GM21423 (cell line): ENCODE measurements at regions not wholly inside any gene's neighbourhood (a gene's known extent, or its start where the extent isn't known, plus 50 kb on each side); places are given as distances from the start of the nearest gene placed in this dataset.
A peak's percentile ranks its signal among the peaks of the same experiment; 100 is the strongest.

ENCODE experiments used
- ATAC-seq: cut with Tn5 transposase; IDR thresholded peaks from one replicate; pipeline ENCODE4 v1.9.1; 2021; ENCODE audit warnings: mild to moderate bottlenecking, moderate library complexity; ENCODE audit not compliant: unreplicated experiment

DNA sequence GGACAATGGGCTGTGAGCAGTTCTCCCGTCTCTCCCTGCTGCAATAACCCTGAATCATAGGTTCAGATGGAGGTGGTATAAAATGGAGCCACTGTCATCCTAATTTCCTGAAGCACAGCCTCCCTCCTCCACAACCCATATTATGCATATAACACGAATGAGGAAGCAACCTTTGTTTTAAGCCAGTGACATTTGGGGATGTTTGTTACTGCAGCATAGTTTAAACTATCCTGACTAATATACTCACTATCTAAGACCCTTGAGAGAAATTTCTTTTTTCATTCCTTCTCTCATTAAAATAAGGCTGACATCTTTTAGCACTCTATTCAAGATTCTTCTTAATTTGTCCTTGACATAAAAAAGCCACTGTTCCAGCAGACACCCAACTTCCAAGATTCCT, 413.4 kb downstream of the SOX9 start:
- ATAC-seq = no peak

DNA sequence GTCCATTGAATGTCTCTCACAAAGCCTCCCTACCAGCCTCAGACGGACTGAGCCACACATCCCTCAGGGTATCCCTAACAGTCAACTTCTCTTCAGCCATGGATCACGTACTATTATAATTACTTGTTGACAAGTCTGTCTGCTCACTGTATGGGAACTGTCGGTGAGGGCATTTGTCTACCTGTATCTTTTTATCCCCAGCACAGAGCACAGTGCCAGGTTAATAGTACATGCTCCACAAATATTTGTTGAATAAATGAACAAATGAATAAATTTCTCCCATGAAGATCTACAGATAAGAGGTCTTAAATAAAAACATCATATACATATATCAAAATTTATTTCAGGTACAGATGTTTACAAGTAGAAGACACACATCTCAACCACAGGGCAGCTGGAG, 414.0 kb downstream of the SOX9 start:
- no peak for ATAC-seq

DNA sequence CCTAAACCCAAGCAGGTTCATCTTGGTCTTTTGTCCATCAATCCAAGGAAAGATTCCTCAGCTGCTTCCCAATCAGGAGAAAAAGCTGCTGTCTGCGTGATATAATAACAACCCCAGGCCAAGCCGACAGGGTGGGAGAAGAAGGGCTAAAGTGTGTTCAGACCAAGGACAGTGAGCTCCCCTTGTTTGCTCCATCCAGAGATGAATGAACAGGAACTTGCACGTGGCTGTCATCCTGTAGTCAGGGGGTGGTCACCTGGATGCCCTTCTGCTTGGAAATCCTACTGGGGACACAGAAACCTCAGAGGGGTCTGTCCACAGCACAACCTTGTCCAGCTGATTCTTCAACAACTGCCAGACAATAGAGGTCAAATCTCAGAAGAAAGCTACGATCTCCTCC, 414.5 kb downstream of the SOX9 start:
- no peak for ATAC-seq

DNA sequence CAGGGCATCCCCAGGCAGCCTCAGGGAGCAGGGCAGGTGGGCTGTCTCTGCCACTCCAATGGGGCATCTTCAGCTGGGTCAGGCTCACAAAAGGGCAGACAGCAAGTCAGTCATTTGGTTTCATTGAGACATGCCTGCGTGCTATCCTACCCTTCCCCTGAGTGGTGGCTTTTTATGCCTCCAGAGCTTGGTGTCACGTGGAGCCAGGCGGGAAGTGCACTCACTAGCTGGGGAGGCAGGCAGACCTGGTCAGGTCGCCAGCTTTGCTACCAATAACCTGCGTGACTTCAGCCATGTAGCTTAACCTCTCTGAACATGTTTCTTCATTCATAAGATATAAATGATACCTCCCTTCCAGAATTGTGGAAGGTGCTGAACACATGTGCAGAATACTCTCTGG, 415.0 kb downstream of the SOX9 start:
- ATAC-seq = no peak

DNA sequence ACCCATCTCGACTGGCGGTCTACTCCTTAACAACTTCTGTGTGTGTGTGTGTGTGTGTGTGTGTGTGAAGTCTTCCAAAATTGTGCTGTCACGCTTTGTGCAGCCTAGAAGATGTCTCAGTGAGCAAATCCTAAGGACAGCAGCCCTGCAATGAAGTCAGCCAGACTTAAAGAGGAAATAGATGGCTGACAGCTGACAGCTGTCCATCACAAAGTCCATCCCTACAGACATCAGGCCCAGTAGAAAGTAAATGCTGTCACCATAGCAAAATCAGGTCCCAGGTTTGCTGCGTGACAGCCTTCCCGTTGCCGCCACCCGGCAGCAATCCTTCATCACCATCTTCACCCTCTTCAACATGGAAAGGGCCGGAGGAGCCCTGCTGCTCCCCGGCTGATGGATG, 416.0 kb downstream of the SOX9 start:
- no peak for ATAC-seq

DNA sequence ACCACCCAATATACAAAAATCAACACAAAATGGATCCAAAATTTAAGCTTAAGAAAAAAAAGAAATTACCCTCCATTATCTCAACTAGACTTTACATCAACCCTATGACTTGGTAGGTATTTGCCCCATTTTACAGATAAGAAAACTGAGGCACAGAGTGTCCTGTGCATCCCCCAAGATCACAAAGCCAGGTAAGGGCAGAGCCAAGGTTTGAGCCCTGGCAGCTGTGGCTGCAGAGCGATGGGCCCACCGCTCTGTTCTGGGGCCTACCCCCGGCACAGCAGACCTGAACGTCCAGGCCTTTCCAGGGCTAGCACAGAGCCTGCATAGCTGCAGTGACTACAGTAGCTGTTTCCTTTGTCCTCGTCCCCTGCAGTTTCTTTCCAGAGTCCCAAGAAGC, 417.6 kb downstream of the SOX9 start:
- no peak for ATAC-seq

DNA sequence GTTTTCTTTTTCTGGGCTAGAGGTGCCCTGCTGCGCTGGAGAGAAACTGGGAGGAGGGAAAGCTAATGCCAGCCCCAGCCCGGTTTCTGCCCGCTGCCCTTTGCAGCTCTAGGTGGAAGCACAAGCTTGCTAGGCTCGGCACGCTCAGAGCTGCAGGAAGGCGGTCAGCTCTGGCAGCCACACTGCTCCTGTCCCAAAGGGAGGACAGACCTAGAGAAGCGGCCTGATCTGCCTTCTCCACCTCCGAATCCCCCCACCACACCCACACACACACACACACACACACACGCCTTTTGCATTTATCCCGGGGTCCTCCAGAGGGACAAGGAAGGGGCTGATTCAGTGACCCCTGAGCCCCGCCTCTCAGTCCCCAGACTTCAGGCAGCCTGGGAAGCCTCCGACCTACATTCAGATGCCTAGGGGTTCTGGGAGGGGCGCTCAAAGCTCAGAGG, 418.1 kb downstream of the SOX9 start:
- no peak for ATAC-seq

DNA sequence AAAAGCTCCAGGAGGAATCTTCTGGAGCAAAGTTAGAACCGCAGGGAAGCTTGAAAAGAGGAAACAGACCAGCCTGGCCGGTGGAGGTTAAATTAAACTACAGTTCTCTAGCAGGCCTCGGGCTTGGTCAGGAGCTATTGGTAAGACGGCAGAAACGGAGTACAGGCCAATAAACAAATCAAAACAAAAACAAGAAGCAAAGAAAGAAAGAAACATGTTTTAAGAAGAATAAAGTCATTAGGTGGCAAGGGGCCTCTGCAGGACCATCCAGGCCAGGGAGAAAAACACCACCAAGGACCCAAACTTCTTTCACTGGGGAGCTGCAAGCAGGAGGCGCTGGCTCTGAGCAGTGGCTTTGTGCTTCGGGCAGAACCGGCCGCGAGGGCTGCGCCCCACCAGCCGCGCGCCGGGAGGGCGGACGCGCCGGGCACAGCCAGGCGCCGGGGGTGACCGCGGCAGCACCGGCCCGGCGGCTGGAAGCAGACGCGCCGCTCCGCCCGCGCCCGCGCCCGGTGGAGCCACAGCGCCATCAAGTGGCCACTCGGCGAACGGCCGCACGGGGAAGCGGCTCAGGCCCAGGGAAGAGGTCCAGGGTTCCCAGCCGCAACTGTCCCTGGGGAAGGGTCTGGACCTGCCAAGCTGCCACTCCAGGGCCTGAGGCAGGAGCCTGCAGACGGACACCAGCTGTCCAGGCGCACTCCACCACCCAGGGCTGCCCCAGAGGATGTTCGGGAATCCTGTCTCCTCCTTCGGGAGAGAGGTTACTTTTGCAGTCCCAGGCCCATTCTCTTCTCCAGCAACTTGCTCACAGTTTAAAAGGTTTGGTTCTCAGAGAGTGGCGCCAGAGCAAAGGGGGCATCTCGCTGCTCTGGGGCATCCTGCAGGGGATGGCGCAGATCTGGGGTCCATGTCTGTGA, 419.4 kb downstream of the SOX9 start:
- ATAC-seq = peak; percentile 95

DNA sequence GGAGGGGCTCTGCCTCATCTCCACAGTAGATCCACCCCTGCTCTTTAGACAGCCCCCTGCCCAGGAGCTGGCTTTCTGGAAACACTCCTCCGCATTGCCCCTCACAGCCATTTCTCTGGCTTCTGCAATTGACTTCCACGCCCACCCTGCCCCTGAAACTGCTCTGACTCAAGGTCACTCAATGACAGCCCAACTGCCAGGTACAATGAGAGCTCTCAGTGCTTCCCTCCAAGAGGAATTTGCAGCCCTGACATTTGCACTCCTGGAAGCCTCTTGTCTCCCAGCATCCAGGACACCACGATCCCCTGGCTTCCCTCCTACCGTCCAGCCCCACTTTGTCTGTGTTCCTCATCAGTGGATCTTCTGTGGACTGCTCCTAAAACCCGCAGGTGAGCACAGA, 421.5 kb downstream of the SOX9 start:
- no peak for ATAC-seq

DNA sequence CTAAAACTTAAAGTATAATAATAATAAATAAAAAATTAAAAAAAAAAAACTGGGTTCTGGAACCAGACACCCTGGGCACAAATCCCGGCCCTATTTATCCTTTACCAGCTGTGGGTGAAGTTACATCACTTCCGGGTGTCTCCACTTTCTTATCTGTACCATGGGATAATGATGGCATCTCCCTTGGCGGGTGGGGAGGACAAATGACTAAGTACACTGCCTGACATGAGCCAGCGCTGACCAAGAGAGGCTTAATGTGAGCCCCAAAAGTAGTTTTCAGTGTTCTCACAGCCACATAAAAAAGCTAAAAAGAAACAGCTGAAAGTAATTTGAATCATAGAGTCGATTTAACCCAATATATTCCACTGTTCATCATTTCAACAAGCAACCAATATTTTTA, 424.9 kb downstream of the SOX9 start:
- no peak for ATAC-seq

DNA sequence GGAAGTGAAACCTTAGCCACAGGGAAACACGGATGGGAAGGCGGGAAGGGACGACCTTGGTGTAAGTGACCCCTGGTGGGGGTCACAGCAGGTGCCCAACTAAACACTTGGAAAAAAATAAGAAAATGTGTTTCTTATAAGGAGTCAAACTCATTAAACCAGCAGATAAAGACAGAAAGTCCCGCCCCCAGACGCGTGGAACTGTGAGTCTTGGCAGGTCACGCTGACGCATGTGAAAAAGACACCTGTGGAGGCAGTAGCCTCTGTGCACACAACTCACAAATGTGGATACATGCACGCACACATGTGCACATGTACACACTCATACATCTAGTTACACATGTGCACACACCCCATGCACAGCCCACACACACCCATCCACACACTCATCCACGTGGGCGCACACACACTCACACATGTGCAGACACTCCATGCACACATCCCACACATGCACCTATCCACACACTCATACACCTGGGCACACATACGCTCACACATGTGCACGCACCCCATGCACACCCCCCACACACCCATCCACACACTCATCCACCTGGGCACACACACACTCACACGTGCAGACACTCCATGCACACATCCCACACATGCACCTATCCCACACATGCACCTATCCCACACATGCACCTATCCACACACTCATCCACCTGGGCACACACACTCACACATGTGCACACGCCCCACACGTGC, 432.4 kb downstream of the SOX9 start:
- no peak for ATAC-seq

DNA sequence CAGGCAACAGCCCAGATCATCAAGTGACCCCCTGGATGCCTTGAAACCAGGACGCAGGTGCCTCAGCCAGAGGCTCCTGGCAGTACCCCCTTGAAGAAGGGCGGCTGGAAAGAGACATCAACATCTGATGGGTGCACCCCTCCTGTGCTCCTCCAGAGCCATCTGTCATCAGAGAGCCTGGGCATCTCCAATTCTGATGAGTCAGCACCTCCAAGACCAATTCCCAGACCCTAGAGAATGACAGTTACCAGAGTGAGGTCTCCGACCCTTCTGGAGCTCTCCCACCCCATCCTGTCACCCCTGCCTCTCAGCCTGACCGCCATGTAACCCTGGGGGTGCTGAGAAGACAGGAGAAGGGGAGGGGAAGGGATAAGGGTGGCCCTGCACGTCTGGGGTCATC, 433.7 kb downstream of the SOX9 start:
- no peak for ATAC-seq

DNA sequence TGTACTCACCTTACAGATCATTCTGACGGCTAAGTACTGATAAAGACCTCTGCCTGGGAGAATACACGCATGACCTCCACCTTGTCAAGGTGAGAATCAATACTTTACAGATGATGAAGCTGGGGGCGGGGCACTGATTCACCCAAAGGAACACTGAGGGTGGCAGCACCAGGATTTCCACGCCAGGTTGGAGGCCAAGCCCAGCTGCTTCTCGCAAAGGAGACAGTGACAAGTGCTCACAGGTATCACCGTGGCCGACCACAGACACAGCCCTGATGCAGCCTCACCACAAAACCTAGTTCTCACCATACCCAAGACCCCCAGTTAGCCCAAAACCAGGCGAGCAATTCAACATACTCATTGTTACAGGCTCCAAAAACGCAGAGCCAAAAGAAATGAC, 434.2 kb downstream of the SOX9 start:
- ATAC-seq = no peak

DNA sequence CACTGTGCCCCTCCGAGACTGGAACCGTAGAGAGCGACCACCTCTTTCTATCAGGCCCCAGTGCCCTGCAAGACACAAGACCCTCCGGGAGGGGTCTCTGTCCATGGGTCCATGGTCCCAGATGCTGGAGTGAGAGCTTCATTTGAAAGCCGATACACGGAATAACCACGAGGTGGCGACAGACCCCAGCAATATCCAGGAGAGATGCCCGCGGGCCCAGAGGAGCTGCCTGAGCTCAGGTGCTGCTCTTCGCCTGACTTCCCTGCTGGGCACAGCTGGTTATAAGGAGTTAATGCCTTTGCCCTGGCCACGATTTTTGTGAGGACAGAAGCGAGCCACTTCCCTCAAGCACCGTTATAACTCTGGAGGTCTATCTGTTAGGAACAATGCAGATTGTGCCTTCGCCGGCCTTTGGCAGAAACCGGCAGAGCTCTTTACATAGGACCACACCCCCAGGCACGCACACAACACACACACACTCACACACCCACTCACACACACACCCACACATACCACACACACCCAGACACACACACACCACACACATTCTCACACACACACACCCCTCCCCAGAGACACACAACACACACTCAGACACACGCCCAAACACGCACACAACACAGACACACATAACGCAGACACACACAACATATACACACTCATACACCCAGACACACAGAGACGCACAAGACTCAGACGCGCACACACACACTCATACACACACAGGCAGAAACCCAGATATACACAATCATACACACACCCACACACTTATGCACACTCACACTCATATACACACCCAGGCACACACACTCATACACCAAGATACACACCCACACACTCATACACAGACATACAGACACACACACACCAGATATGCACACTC, 436.4 kb downstream of the SOX9 start:
- peak; percentile 64 for ATAC-seq

DNA sequence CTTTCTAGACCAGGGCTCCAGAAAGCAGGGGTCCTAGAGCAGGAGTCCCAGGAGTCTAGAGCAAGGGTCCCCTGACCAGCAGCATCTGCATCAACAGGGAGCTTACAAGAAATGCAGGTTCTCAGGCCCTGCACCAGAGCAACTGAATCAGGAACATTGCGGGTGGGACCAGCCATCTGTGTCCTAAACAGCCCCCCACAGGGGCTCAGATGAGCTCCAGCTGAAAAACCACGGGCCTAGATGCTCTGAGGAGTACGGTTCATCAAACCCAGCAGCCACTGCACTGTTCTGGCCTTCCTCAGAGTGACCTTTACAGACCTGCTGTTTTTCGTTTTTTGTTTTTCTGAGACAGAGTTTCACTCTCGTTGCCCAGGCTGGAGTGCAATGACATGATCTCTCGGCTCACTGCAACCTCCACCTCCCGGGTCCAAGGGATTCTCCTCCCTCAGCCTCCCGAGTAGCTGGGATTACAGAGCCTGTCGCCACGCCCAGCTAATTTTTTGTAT, 438.2 kb downstream of the SOX9 start:
- no peak for ATAC-seq

DNA sequence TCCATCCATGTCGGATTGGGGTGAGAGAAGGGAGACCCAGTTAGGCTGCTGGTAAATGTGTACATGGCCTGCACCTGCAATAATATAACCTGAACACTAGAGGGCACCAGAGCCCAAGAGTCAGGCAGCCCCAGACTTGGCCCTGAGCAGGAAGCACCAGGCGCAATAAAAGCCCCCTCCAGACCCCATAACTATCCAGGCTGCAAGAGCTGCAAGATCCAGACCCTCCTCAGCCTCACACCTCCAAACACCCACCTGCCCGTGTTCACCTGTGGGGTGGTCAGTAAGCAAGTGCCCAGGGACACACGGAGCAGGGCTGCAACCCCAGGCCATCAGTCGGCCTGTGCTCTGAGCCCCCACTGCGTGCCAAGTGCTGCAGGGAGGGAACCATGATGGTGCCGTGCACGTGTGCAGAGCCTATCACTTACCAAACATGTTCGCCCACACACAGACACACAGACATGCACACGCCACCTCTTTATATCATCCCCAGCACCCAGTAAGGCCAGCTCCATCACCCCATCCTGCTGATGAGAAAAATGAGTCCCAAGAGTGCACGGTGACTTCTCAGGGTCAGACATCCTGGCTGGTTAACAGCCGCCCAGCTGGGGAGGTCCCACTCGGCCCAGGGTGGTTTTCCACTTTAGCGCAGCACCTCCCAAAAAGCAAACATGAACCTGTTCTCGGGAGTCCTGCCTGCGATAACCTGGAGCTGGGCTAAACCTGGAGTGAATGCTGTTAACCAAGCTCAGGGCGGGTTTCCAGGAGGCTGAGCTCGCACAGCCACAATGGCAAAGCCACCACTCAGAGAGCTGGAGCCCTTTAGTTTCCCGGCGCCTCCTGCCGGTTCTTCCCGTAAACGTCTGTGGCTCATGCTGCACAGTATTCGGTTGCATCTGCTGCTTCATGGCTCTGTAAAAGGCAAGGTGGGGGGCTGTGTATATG, 439.8 kb downstream of the SOX9 start:
- ATAC-seq = peak; percentile 64

DNA sequence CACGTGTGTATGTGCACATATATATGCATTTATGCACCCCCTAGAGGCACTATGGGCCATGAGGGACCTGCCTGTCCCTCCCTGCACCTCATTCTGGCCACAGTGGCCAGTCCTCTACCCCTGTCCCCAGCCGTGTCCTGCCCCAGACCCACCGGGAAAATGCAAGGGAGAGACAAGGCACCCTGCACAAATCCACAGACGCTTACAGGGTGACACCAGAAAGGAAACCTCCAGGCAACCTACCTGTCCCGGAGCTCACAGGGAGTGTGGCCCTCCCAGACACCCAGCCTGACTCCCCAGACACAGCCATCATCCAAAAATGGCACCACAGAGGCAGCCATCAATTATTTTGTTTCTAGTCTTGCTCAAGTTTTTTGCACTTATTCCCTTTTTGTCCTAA, 440.4 kb downstream of the SOX9 start:
- ATAC-seq = no peak

DNA sequence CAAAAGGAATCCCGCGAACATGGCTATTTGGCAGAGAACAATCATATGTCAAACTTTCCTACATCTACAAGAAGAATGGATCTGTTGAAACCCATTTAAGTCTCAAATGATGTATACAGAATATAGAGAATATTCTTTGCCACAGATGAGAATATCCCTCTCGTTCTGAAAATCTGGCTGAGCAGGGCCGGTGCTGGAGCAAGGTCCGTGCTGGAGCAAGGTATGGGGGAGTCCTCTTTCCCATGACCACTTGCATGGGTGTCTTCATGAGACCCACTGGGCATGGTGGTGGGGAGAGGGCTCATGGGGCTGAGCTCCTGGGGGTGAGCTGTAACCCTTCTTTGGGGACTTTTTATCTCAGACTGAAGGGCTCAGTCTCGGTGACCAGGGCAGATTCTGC, 440.9 kb downstream of the SOX9 start:
- ATAC-seq = no peak

DNA sequence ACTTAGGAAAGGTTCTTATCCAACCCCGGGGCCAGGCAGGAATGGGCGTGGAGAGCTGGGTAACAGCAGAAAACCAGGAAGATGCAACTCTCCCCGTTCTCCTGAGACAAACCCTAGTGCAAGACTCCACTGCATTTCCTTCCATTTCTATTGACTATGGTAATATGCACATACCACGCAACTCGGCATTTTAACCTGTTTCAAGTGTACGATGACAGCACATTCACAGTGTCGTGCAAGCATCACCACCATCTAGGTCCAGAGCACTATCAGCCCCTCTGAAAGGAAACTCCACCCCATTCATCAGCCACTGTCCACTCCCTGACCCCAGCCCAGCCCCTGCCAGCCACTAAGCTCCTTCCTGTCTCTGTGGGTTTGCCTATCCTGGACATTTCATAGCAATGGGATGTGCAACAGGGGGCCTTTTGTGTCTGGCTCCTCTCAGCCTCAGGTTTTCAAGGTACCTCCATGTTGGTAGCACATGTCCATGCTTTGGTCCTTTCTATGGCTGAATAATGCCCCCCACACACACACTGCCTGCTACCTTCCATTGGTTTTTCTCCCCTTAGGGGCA, 441.9 kb downstream of the SOX9 start:
- no peak for ATAC-seq

DNA sequence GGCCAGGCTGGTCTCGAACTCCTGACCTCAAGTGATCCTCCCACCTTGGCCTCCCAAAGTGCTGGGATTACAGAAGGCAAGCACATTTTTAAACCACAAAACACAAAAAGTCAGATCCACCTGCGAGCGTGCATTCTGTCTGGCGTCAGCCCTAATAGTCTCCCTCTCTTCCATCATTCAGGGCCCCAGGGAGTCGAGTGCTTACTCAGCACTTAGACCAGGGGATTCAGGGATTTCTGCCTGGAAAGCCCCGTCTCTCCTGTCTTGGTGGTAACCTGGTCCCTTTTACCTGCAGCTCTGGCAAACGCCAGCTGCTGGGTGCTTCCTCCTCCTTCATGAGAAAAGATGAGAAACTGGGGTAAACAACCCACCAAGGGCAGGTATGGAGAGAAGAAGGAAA, 443.1 kb downstream of the SOX9 start:
- ATAC-seq = no peak
